ENCODE measurements at regions not wholly inside any gene's neighbourhood (a gene's known extent, or its start where the extent isn't known, plus 50 kb on each side); places are given as distances from the start of the nearest gene placed in this dataset.

- peak; percentile 40 for DNase-seq
Observed at GRCh38 chr1:228850141-228851100, 115.1 kb downstream of the RHOU start.

- no peak for DNase-seq
Observed at GRCh38 chr1:228851193-228851592, 115.9 kb downstream of the RHOU start.

GRCh38 chr1:228851618-228852017, 116.3 kb downstream of the RHOU start:
- no peak for DNase-seq

GRCh38 chr1:228852024-228852423, 116.7 kb downstream of the RHOU start:
- no peak for DNase-seq

GRCh38 chr1:228852511-228853088, 117.3 kb downstream of the RHOU start:
- DNase-seq: no peak

- DNase-seq: no peak
Observed at GRCh38 chr1:228853191-228853590, 117.9 kb downstream of the RHOU start.

GRCh38 chr1:228853637-228854036, 118.4 kb downstream of the RHOU start:
- no peak for DNase-seq

- DNase-seq: no peak
Observed at GRCh38 chr1:228854907-228855306, 119.6 kb downstream of the RHOU start.

- no peak for DNase-seq
Observed at GRCh38 chr1:228857611-228858010, 122.3 kb downstream of the RHOU start.

- DNase-seq: peak; percentile 50
Observed at GRCh38 chr1:228860911-228861831, 125.9 kb downstream of the RHOU start.

- no peak for DNase-seq
Observed at GRCh38 chr1:228861832-228862180, 126.5 kb downstream of the RHOU start.

- DNase-seq: peak; percentile 52
Observed at GRCh38 chr1:228862542-228863505, 127.5 kb downstream of the RHOU start.

- DNase-seq: peak; percentile 70
Observed at GRCh38 chr1:228863776-228864175, 128.5 kb downstream of the RHOU start.

- DNase-seq: peak; percentile 85
Observed at GRCh38 chr1:228865627-228866330, 130.5 kb downstream of the RHOU start.

GRCh38 chr1:228866468-228866867, 131.2 kb downstream of the RHOU start:
- no peak for DNase-seq

- peak; percentile 38 for DNase-seq
Observed at GRCh38 chr1:228867108-228867950, 132.1 kb downstream of the RHOU start.

- peak; percentile 96 for DNase-seq
Observed at GRCh38 chr1:228867951-228868730, 132.9 kb downstream of the RHOU start.

- DNase-seq: no peak
Observed at GRCh38 chr1:228868731-228869024, 133.4 kb downstream of the RHOU start.

GRCh38 chr1:228869312-228869824, 134.1 kb downstream of the RHOU start:
- no peak for DNase-seq

Data from RPMI8226 (cell line).